HG03439 (cell line): ENCODE measurements at regions not wholly inside any gene's neighbourhood (a gene's known extent, or its start where the extent isn't known, plus 50 kb on each side); places are given as distances from the start of the nearest gene placed in this dataset.
A peak's percentile ranks its signal among the peaks of the same experiment; 100 is the strongest.
"Not testable (repeated sequence)": the region's sequence is repeated elsewhere in the genome, so short reads cannot be mapped to it uniquely, and the experiment has no call there.

ENCODE experiments used
- ATAC-seq: cut with Tn5 transposase; IDR thresholded peaks from one replicate; pipeline ENCODE4 v1.9.1; 2021; ENCODE audit warnings: mild to moderate bottlenecking, moderate library complexity; ENCODE audit not compliant: unreplicated experiment

GRCh38 chr1:79271759-79272158, 265.2 kb upstream of the ADGRL4 start:
- ATAC-seq, result no peak

- ATAC-seq, result no peak
Measured at GRCh38 chr1:79264975-79265818, 258.7 kb upstream of the ADGRL4 start.

GRCh38 chr1:79264285-79264684, 257.8 kb upstream of the ADGRL4 start:
- no peak for ATAC-seq

GRCh38 chr1:79262745-79263258, 256.3 kb upstream of the ADGRL4 start:
- ATAC-seq, result no peak

GRCh38 chr1:79259390-79260336, 253.1 kb upstream of the ADGRL4 start:
- ATAC-seq, result peak; percentile 70

GRCh38 chr1:79255421-79255820, 248.9 kb upstream of the ADGRL4 start:
- ATAC-seq, result no peak

- no peak for ATAC-seq
Measured at GRCh38 chr1:79252598-79252997, 246.1 kb upstream of the ADGRL4 start.

GRCh38 chr1:79239840-79240239, 233.3 kb upstream of the ADGRL4 start:
- ATAC-seq, result no peak

GRCh38 chr1:79235301-79236002, 228.9 kb upstream of the ADGRL4 start:
- no peak for ATAC-seq

- no peak for ATAC-seq
Measured at GRCh38 chr1:79232818-79233217, 226.3 kb upstream of the ADGRL4 start.

- not testable (repeated sequence) for ATAC-seq
Measured at GRCh38 chr1:79230751-79231150, 224.2 kb upstream of the ADGRL4 start.

GRCh38 chr1:79226963-79227362, 220.4 kb upstream of the ADGRL4 start:
- no peak for ATAC-seq

- no peak for ATAC-seq
Measured at GRCh38 chr1:79224537-79224936, 218.0 kb upstream of the ADGRL4 start.

GRCh38 chr1:79220509-79220908, 214.0 kb upstream of the ADGRL4 start:
- ATAC-seq, result no peak

GRCh38 chr1:79215311-79215710, 208.8 kb upstream of the ADGRL4 start:
- ATAC-seq, result no peak

- ATAC-seq, result no peak
Measured at GRCh38 chr1:79207786-79208185, 201.3 kb upstream of the ADGRL4 start.

- no peak for ATAC-seq
Measured at GRCh38 chr1:79207331-79207730, 200.8 kb upstream of the ADGRL4 start.

- ATAC-seq, result no peak
Measured at GRCh38 chr1:79204779-79205479, 198.4 kb upstream of the ADGRL4 start.

GRCh38 chr1:79198832-79199231, 192.3 kb upstream of the ADGRL4 start:
- ATAC-seq, result no peak

- ATAC-seq, result no peak
Measured at GRCh38 chr1:79197421-79197820, 190.9 kb upstream of the ADGRL4 start.
